Left lung (tissue), 4 donors: ENCODE measurements at regions not wholly inside any gene's neighbourhood (a gene's known extent, or its start where the extent isn't known, plus 50 kb on each side); places are given as distances from the start of the nearest gene placed in this dataset.

Experiments used
- ATAC-seq: fragments of 200-7000 bp; cut with Tn5 transposase; one replicate; pipeline ENCODE4 v1.9.1; 2020; ENCODE audit warnings: moderate library complexity
- DNase-seq, 4 donors: peaks; one replicate each; pipeline ENCODE4 v3.0.0-alpha.2; 2013 to 2020
- H3K27ac ChIP-seq, 2 donors: fragments of 200-600 bp; sonication (generic) in 1 of 2; one replicate each; pipeline versions ENCODE4 v1.5.0 to v1.8.0; 2020 to 2021
- H3K27me3 ChIP-seq, 2 donors: fragments of 200-600 bp; sonication (generic) in 1 of 2; one replicate each; pipeline versions ENCODE4 v1.5.0 to v1.8.0; 2020 to 2021
- H3K36me3 ChIP-seq, 2 donors: fragments of 200-600 bp; sonication (generic) in 1 of 2; one replicate each; pipeline versions ENCODE4 v1.5.0 to v1.8.0; 2020 to 2021
- H3K4me1 ChIP-seq, 2 donors: fragments of 200-600 bp; one replicate each; pipeline ENCODE4 v1.8.0; 2021
- H3K4me3 ChIP-seq, 2 donors: fragments of 200-600 bp; sonication (generic) in 1 of 2; one replicate each; pipeline versions ENCODE4 v1.5.0 to v1.8.0; 2020 to 2021; ENCODE audit warnings: mild to moderate bottlenecking in 1 of 2
- H3K9me3 ChIP-seq, 2 donors: fragments of 200-600 bp; sonication (generic) in 1 of 2; one replicate each; pipeline versions ENCODE4 v1.5.0 to v1.8.0; 2020 to 2021
- intact Hi-C, 2 donors: fragments of 100-400 bp; cut with DNase I; formaldehyde crosslinking; loops; one replicate each; pipeline versions ENCODE4 v1.11.2 to v1.14.2; 2022
- TF ChIP-seq, protein P1 (sequence below), 2 donors: fragments of 200-600 bp; sonication (generic) in 1 of 2; IDR thresholded peaks; one replicate each; pipeline versions ENCODE4 v1.5.0 to v1.8.0; 2021; ENCODE audit warnings: antibody characterized with exemption in 2 of 2
- donor health status: DM: no; HTN: yes; CAD: no.
- donor health status: DM: no; HTN: no; CAD: no.

DNA sequence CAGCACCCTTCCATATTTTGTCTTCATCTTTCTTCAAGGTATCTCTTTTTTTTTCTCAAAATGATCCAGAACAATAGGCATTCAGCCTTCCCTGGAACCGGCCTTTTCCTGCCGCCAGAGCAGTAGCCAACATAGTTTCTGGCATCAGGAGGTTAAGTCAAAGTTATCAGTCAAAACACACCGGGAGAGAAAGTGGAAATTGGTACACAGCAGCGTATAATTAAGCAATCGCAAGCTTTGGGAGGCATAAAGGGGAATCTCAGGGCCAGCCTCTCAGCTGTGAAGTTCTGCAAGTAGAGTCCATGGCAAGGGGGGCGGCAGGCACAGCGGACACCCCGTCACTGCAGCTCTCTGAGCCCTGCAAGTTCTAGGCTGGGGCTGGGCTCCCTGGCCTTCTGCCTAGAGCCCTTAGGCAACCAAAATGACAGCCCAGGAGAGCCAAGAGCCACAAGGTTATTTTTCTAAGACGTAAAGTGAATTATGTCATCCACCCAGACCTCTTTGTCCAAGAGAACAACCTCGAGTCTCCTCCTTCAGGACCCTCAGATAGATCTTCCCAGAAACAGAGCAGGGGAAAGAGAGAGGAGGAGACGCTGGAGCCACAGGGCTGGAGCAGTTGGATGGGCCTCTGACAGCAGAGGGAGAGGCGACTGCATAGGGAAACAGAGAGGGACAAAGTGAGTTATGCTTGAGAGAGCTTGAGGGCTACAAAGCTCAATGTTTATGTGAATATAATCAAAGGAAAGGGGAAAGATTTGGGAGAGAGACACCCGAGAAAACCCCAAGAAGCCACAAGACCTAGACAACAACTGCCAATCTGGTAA lies 114.7 kb downstream of the BCL2L11 start:
- ATAC-seq, result no peak
- no peak for DNase-seq
- no peaks in the 10 kb centered on the region for H3K36me3 ChIP-seq
- no peak overlapping the region for H3K4me3 ChIP-seq
- no peaks in the 10 kb centered on the region for H3K4me1 ChIP-seq
- H3K9me3 ChIP-seq, result peaks cover 0 to 13% of the 10 kb centered on the region in 2 donors
- no peak overlapping the region for H3K27ac ChIP-seq
- intact Hi-C loops, result no loop called here
- TF ChIP-seq, protein P1, sequence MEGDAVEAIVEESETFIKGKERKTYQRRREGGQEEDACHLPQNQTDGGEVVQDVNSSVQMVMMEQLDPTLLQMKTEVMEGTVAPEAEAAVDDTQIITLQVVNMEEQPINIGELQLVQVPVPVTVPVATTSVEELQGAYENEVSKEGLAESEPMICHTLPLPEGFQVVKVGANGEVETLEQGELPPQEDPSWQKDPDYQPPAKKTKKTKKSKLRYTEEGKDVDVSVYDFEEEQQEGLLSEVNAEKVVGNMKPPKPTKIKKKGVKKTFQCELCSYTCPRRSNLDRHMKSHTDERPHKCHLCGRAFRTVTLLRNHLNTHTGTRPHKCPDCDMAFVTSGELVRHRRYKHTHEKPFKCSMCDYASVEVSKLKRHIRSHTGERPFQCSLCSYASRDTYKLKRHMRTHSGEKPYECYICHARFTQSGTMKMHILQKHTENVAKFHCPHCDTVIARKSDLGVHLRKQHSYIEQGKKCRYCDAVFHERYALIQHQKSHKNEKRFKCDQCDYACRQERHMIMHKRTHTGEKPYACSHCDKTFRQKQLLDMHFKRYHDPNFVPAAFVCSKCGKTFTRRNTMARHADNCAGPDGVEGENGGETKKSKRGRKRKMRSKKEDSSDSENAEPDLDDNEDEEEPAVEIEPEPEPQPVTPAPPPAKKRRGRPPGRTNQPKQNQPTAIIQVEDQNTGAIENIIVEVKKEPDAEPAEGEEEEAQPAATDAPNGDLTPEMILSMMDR (IDR thresholded peaks at IDR 0.05), result no peak
- H3K27me3 ChIP-seq, result no peaks in the 10 kb centered on the region

DNA sequence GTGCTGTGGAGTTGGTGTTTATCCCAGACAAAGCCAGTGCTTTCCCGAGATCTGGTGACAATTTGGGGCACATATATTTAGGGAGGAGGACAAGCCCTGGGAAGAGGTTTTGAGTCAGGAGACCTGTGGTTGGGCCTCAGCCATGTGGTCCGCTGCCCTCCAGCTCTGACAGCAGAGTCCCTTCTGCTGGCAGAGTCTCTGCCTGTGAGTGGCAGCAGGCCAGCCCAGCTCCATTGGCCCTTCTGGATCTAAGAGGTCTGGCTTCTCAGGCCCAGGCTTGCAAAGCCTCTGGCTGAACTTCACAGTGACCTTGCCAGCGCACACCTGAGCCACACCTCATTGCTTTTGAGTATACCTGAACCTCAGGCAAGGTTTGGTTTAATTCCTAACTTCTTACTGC lies 115.3 kb downstream of the BCL2L11 start:
- TF ChIP-seq, protein P1 (IDR thresholded peaks at IDR 0.05), result no peak
- Histone ChIP-seq H3K4me1 (no peaks in the 10 kb centered on the region), H3K27me3 (no peaks in the 10 kb centered on the region), H3K9me3 (peaks cover 0 to 10% of the 10 kb centered on the region in 2 donors), H3K36me3 (no peaks in the 10 kb centered on the region), H3K4me3 (no peak overlapping the region), H3K27ac (no peak overlapping the region)
- DNase-seq, result peak in 1 of 4 donors; percentile 72
- ATAC-seq, result peak; percentile 27
- intact Hi-C loops, result no loop called here

DNA sequence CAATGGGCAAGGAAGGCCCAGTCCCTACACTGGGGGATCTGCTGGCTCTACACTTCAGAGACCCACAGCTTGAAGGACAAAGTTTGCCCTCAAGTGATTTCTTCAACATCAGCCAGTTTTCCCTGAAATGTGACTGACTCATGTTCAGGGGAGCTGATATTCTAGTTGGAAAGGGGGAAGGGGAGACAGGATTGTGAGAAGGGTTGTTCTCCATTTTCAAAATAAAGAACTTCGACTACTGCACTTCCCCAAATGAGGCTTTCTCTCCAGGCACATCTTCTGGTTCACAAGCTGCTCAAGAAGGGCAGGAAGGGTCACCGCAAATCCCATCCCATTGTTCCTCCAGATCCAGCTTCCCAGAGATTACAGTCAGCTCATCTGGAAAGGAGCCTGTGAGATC lies 117.6 kb downstream of the BCL2L11 start:
- Histone ChIP-seq H3K4me1 (no peaks in the 10 kb centered on the region), H3K27ac (no peak overlapping the region), H3K9me3 (no peaks in the 10 kb centered on the region), H3K36me3 (no peaks in the 10 kb centered on the region), H3K4me3 (no peak overlapping the region), H3K27me3 (no peaks in the 10 kb centered on the region)
- ATAC-seq, result peak; percentile 44
- TF ChIP-seq, protein P1 (IDR thresholded peaks at IDR 0.05), result no peak
- intact Hi-C loops, result no loop called here
- DNase-seq, result no peak

DNA sequence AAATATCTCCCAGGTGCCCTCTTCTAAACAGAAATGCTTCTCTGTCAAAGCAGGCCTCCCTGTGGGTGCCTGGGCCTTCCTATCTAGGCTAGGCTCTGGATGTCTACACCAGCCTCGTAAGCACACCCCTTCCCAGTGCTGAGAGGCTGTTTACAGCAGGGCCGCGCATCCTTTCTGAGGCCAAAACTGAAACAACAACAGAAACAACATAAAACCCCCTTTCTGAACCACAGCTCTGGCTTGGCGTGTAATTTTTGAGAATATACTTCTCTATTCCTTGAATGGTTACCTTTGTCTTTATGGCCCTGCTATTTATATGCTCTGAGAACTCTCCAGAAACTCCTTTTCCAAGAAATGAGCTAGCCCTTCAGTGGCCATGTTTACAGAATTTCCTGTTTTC lies 118.4 kb downstream of the BCL2L11 start:
- Histone ChIP-seq H3K36me3 (no peaks in the 10 kb centered on the region), H3K27ac (no peak overlapping the region), H3K4me3 (no peak overlapping the region), H3K27me3 (no peaks in the 10 kb centered on the region), H3K4me1 (no peaks in the 10 kb centered on the region), H3K9me3 (no peaks in the 10 kb centered on the region)
- no peak for DNase-seq
- intact Hi-C loops, result no loop called here
- TF ChIP-seq, protein P1 (IDR thresholded peaks at IDR 0.05), result no peak
- ATAC-seq, result no peak

- TF ChIP-seq, protein P1 (IDR thresholded peaks at IDR 0.05), result no peak
- Histone ChIP-seq H3K4me1 (no peaks in the 10 kb centered on the region), H3K9me3 (no peaks in the 10 kb centered on the region), H3K36me3 (no peaks in the 10 kb centered on the region), H3K4me3 (no peak overlapping the region), H3K27me3 (no peaks in the 10 kb centered on the region), H3K27ac (no peak overlapping the region)
- no peak for DNase-seq
- intact Hi-C loops, result no loop called here
- ATAC-seq, result no peak
These were observed 119.0 kb downstream of the BCL2L11 start for GRCh38 chr2:111239581-111240249.
